SHP77 (cell line): ENCODE measurements at regions not wholly inside any gene's neighbourhood (a gene's known extent, or its start where the extent isn't known, plus 50 kb on each side); places are given as distances from the start of the nearest gene placed in this dataset.
"Not testable (repeated sequence)": the region's sequence is repeated elsewhere in the genome, so short reads cannot be mapped to it uniquely, and the experiment has no call there.

Experiments
- DNase-seq, 2 experiments: peaks; one replicate each; lab custom pipeline; 2025; lab: John Stamatoyannopoulos, UW

- no peak for DNase-seq
These were observed 437.8 kb upstream of the NPVF start for GRCh38 chr7:25665903-25666670.

- no peak for DNase-seq
These were observed 438.4 kb upstream of the NPVF start for GRCh38 chr7:25666671-25667060.

DNA sequence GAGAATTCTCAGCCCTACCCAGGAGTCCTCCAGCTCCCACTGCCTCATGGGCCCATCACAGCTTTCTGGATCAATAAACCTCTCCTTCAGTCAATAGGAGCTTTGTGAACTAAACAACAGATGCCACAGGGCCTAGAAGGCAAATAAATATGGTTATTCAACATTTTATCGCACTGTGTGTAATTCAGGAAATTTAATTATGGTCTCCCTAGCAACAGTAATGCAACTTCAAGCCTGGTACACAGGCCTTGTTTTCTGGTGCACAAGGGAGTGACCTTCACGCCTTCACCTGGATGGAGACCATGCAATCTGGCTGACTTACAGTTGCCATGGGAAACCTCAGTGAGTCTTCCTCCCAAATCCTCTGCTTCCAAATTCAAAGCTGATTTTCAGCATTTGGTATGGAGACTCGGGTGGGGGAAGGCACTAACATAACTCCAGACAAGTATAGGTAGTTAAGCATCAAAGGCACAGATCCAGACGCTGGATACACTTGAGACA lies 441.0 kb upstream of the NPVF start:
- no peak for DNase-seq

DNA sequence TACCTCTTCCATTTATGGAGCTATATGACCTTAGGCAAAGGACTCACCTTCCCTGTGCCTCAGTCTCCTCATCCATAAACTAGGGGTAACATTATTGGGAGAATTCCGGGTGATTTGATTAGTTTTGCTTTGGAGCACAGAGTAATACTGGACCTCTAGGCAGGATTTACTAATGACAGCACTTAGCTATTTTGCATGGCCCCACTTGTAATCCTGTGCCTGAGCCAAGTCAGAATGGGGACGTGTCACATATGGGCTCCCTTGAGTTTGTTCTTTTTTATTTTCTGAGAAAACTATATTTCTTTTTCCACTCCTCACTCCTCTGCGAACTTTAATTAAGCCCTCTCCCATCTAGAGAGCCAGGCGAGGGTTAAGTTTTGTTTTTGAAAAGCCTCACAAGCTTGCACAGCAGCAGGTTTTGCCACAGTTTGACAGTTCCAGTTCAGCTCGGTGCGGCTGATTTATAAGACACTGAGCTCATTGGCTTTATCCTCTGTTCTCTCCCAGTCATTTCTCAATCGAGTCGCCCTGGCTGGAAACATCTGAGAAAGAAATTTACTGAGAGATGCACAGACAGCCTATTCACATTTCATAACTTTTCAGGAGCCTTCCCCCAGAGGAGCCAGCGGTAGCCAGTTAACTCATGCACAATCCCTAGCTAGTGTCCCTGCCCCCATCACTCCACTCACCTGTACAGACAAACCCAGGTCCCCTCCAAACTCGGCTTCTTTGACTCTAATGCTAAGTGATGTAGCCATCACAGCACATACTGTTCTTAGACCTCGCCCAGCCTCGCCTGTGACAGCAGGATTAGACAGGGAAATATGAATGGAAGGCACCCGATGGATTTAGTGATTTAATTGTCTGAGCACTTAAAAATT lies 441.9 kb upstream of the NPVF start:
- DNase-seq, result no peak

- no peak for DNase-seq
These were observed 442.8 kb upstream of the NPVF start for GRCh38 chr7:25671111-25671510.

- no peak for DNase-seq
These were observed 444.2 kb upstream of the NPVF start for GRCh38 chr7:25672496-25672895.

GRCh38 chr7:25675789-25676474 lies 447.6 kb upstream of the NPVF start:
- no peak for DNase-seq

DNA sequence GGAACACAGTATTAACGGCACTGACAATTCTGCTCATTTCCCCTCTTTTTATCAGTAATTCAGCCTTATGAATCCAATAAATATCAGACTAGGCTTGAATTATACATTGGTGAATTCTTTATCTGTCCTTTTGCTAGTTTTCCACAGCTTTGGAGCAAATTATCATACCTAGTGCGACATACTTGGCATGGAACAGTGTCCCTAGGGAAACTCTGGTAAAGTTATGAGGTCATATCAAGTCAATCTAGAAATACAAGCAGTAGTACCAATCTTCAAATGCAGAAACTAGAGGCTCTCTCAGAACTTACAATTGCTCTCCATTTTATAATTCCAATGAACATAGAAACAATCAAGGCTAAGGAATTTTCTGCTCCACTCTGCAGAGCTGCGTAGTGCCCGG lies 449.3 kb upstream of the NPVF start:
- no peak for DNase-seq

- no peak for DNase-seq
These were observed 449.9 kb upstream of the NPVF start for GRCh38 chr7:25678215-25678614.

DNA sequence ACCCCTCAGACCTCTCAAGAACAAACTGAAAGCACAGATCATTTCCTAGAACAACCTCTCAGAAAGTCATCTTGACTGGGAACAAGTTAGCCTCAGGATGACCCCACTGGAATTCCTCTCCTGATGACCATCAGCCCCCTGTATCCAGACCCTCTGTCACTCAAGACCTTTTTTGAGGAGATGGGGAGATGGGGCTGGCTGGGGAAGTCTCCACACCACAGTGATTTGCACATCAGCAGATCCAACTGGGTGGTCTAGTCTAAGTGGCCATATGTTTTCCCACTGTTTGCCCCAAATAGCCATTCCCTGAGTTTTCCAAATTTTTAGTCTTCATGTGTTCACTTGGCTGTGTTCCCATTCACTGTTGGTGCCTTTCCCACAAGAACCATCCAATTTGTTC lies 452.4 kb upstream of the NPVF start:
- no peak for DNase-seq

- no peak for DNase-seq
These were observed 456.1 kb upstream of the NPVF start for GRCh38 chr7:25684360-25684759.

GRCh38 chr7:25686493-25686892 lies 458.2 kb upstream of the NPVF start:
- no peak for DNase-seq

DNA sequence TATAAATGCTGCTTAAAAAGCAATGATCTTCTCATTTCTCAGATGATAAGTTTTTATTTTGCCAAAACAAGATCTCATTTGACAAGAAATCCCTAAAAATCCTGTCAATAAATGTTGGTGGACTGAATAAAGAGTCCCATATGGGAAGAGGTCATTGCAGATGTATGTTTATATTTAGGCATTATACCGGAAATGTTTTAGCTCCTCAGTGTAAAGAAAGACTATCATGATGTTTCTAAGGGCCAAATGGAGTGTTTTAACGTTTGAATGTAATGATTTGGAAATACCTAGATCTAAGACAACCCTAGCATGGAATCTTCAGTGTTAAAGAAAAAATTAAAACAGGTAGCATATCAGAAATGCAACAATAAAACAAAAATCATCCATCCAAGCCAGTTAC lies 457.8 kb upstream of the NFE2L3 start:
- DNase-seq, result no peak

- DNase-seq, result no peak
These were observed 457.3 kb upstream of the NFE2L3 start for GRCh38 chr7:25694699-25695098.

- no peak for DNase-seq
These were observed 455.4 kb upstream of the NFE2L3 start for GRCh38 chr7:25696571-25696970.

GRCh38 chr7:25698451-25699113 lies 453.4 kb upstream of the NFE2L3 start:
- no peak for DNase-seq

DNA sequence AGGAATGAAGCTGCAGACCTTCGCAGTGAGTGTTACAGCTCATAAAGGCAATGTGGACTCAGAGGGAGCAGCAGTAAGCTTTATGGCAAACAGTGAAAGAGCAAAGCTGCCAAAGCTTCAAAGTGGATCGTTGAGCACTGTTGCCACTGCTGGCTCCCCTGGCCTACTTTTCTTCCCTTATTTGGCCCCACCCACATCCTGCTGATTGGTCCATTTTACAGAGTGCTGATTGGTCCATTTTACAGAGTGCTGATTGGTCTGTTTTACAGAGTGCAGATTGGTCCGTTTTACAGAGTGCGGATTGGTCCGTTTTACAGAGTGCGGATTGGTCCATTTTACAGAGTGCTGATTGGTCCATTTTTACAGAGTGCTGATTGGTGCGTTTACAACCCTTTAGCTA lies 451.9 kb upstream of the NFE2L3 start:
- not testable (repeated sequence) for DNase-seq

DNA sequence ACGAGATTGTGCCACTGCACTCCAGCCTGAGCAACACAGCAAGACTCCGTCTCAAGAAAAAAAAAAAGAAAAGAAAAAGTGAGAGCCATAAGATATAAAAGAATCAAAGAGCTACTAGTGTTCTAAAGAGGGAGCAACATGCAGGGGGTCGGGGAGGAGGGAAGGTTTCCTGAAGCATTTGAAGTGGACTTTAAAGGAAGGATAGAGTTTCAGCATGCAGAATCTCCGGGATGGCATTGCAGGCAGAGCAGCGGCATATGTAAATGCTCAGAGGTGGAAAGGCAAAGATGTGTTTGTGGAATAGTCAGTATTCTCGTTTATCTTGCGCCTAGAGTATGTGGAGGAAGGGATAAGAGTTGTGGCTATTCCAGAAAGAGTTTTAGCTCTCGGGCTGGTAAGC lies 447.6 kb upstream of the NFE2L3 start:
- DNase-seq, result no peak

DNA sequence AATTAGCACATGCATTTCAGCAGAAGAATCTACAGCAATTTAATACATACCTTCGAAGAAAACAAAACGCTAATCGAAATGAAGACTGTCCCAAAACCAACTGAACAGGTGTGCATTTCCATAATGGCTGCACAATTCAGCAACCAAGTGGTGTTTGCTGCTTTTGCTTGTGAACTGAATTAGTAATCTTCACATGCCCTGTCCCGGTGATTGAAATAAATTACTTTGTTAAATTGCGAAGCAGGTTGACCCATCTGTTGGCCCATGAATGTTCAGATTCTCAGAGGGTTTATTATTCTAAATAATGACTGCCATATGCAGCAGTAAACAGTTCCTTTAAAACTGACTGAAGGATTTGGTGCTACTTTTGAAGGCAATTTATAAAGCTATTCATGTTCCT lies 445.2 kb upstream of the NFE2L3 start:
- no peak for DNase-seq

GRCh38 chr7:25707768-25708620 lies 444.0 kb upstream of the NFE2L3 start:
- no peak for DNase-seq

- DNase-seq, result no peak
These were observed 441.0 kb upstream of the NFE2L3 start for GRCh38 chr7:25710959-25711358.
